ENCODE measurements at regions not wholly inside any gene's neighbourhood (a gene's known extent, or its start where the extent isn't known, plus 50 kb on each side); places are given as distances from the start of the nearest gene placed in this dataset.

GRCh38 chr12:93127107-93127560 is 198.0 kb upstream of the EEA1 start:
- H3K36me3 Mint-ChIP-seq (ENCODE audit: low read depth) = no peaks in the 10 kb centered on the region
- no peak overlapping the region for H3K4me3 Mint-ChIP-seq
- H3K4me1 Mint-ChIP-seq (ENCODE audit: low read depth) = no peaks in the 10 kb centered on the region
- ATAC-seq = no peak
- DNase-seq = no peak
- H3K9me3 Mint-ChIP-seq = no peaks in the 10 kb centered on the region
- POLR2A ChIA-PET = no interaction called here
- intact Hi-C loops (cut with micrococcal nuclease) = no loop called here
- no peaks in the 10 kb centered on the region for H3K27me3 Mint-ChIP-seq
- no peak overlapping the region for H3K27ac Mint-ChIP-seq
- CTCF ChIA-PET = no interaction called here
- TF ChIP-seq CTCF (IDR thresholded peaks at IDR 0.05) = no peak

- TF ChIP-seq CTCF (IDR thresholded peaks at IDR 0.05) = no peak
- no peaks in the 10 kb centered on the region for H3K4me1 Mint-ChIP-seq (ENCODE audit: low read depth)
- no peak for ATAC-seq
- H3K9me3 Mint-ChIP-seq = no peaks in the 10 kb centered on the region
- no peaks in the 10 kb centered on the region for H3K27me3 Mint-ChIP-seq
- CTCF ChIA-PET = no interaction called here
- intact Hi-C loops (cut with micrococcal nuclease) = no loop called here
- no peaks in the 10 kb centered on the region for H3K36me3 Mint-ChIP-seq (ENCODE audit: low read depth)
- H3K27ac Mint-ChIP-seq = no peak overlapping the region
- DNase-seq = no peak
- POLR2A ChIA-PET = no interaction called here
- no peak overlapping the region for H3K4me3 Mint-ChIP-seq
Observed at GRCh38 chr12:93127582-93128331, 198.7 kb upstream of the EEA1 start.

GRCh38 chr12:93128332-93128707 is 199.2 kb upstream of the EEA1 start:
- H3K36me3 Mint-ChIP-seq (ENCODE audit: low read depth) = no peaks in the 10 kb centered on the region
- no peak for DNase-seq

GRCh38 chr12:93130366-93131054 is 201.4 kb upstream of the EEA1 start:
- no peak for TF ChIP-seq CTCF (IDR thresholded peaks at IDR 0.05)
- ChIA-PET CTCF (no interaction called here), POLR2A (no interaction called here)
- H3K4me3 Mint-ChIP-seq = no peak overlapping the region
- no peaks in the 10 kb centered on the region for H3K27me3 Mint-ChIP-seq
- H3K4me1 Mint-ChIP-seq (ENCODE audit: low read depth) = peaks cover 9% of the 10 kb centered on the region
- H3K9me3 Mint-ChIP-seq = no peaks in the 10 kb centered on the region
- H3K36me3 Mint-ChIP-seq (ENCODE audit: low read depth) = no peaks in the 10 kb centered on the region
- intact Hi-C loops (cut with micrococcal nuclease) = no loop called here
- ATAC-seq (no peak), DNase-seq (no peak)
- no peak overlapping the region for H3K27ac Mint-ChIP-seq

More at GRCh38 chr12:93128332-93128707, 199.2 kb upstream of the EEA1 start:
- no peak for TF ChIP-seq CTCF (IDR thresholded peaks at IDR 0.05)
- ChIA-PET CTCF (no interaction called here), POLR2A (no interaction called here)
- Mint-ChIP-seq H3K9me3 (no peaks in the 10 kb centered on the region), H3K27me3 (no peaks in the 10 kb centered on the region), H3K4me1 (ENCODE audit: low read depth) (no peaks in the 10 kb centered on the region), H3K27ac (no peak overlapping the region), H3K4me3 (no peak overlapping the region)
- no peak for ATAC-seq
- intact Hi-C loops (cut with micrococcal nuclease) = no loop called here

- DNase-seq (no peak), ATAC-seq (no peak)
- no peaks in the 10 kb centered on the region for H3K27me3 Mint-ChIP-seq
- no peak overlapping the region for H3K4me3 Mint-ChIP-seq
- CTCF ChIA-PET = no interaction called here
- H3K4me1 Mint-ChIP-seq (ENCODE audit: low read depth) = peaks cover 15% of the 10 kb centered on the region
- TF ChIP-seq CTCF (IDR thresholded peaks at IDR 0.05) = no peak
- POLR2A ChIA-PET = no interaction called here
- H3K27ac Mint-ChIP-seq = no peak overlapping the region
- no peaks in the 10 kb centered on the region for H3K36me3 Mint-ChIP-seq (ENCODE audit: low read depth)
- intact Hi-C loops (cut with micrococcal nuclease) = no loop called here
- no peaks in the 10 kb centered on the region for H3K9me3 Mint-ChIP-seq
Observed at GRCh38 chr12:93133361-93133760, 204.3 kb upstream of the EEA1 start.
